GM19468 (cell line): ENCODE measurements at regions not wholly inside any gene's neighbourhood (a gene's known extent, or its start where the extent isn't known, plus 50 kb on each side); places are given as distances from the start of the nearest gene placed in this dataset.
"Not testable (repeated sequence)": the region's sequence is repeated elsewhere in the genome, so short reads cannot be mapped to it uniquely, and the experiment has no call there.

Experiments
- ATAC-seq: cut with Tn5 transposase; IDR thresholded peaks from one replicate; pipeline ENCODE4 v1.9.1; 2021; ENCODE audit warnings: mild to moderate bottlenecking, moderate library complexity, moderate number of reproducible peaks; ENCODE audit not compliant: unreplicated experiment; ENCODE audit errors: extremely low read depth

DNA sequence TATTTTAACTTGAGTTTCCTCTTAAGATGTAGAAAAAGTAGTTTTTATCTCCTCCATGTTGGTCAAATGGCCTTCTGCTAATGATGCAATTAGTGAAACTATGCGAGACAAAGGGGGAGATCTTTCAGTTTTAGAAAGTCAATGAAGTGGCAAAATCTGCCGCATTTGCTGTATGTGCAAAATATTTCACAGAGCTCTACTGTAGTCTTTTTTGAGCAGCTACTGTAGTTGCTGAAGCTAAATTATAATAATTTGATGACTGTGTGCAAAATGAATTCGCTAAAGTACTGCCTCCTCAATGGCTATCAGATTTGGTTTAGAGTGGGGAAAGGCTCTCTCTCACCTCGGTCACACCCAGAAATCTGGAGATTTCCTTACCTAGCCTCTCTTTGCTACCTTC is 267.6 kb upstream of the ZFP64 start:
- ATAC-seq, result no peak

- ATAC-seq, result no peak
Measured at GRCh38 chr20:52457826-52458225, 266.2 kb upstream of the ZFP64 start.

DNA sequence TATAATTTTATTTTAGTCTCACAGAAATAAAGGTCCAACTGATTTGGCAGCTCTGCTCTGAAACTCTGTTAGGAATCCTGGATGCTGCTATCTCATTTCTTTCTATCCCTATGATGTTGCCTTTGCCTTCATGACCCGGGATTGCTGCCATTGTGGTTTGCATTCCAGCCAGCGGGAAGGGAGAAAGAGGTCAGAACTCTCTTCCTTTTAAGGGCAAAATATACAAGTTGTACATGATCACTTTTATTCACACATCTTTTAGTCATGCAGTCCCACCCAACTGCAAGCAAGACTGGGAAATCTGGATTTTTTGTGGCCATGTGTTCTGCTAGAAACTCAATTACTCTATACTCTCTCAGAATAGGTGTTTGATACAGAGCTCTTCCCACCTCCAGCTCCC is 263.1 kb upstream of the ZFP64 start:
- no peak for ATAC-seq

DNA sequence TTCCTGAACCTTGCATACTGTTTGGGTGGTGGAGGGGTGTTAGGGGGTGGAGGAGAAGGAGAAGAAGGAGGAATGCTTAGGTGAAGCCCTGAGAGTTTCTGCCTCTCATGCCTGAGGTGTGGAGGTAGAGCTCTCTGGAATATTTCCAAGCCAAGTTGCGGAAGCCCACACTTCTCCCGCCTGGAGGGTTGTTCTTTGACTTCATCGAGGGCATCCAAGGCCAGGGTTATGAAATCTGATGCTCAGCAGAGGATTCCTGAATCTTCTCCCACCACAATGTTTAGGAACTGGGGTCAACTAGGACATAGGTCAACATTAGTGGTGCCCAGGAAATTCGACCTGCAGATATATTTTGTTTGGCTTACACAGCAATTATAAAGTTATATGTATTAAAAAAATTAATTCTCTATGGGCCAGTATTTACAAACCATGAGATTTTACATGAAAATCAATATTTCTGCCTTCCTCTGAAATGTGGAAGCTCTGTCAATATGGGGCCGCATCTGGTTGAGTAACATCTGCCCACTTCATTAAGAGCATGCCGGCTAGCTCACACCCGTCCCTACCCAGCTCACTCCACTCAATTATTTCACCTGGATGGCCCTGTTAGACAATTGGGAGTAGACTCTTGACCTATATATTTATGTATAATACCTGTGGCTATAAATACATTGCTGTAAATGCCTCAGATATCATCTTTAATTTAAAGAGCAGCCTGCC is 257.1 kb upstream of the ZFP64 start:
- ATAC-seq, result no peak

DNA sequence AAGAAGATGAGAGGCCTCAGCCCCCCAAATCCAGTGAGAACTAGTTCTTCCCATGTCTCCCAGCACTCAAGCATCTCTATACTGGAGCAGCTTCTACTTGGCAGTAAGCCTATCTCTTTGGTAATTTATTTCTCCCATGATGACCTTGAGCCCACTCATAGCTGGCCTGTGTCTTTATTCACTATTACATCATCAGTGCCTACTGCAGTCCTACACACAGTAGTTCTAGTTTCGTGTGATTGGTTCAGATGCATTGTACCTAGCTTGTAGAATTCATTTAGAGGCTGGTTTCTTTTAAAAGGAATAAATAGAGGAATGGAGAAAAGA is 255.6 kb upstream of the ZFP64 start:
- no peak for ATAC-seq

DNA sequence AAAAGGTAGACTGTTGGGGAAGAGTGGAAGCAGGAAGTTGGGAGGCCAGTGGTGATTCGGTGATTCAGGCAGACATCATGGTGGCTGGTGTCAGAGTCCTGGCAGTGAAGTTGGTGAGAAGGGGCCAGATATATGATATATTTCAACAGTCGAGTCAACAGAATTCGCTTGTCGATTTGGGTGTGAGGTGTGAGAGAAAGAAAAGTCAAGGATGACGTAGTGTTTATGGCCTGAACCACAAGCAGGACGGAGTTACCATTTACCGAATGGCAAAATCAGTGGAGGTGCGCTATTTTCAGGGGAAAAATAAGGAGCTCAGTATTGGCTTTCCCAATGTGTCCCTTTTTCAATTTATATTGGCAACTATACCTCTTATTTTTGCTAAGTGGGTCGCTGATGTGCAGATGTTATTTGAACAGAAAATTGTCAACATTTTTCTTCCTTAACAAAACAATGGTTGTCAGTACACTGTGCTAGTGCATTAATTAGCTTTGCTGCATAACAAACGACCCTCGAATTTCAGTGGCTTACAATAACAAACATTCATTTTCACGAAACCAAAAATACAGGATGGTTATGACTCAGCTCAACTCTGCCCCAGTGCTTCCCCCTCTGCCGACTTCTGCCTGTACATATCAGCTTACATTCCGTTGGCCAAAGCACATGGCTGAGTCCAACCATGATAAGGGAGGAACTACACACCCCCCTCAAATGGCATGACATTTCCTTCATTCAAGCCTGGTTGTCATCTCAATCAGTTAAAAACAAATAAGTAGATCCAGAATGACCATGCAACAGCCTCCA is 255.0 kb upstream of the ZFP64 start:
- ATAC-seq, result no peak

GRCh38 chr20:52444455-52444854 is 252.9 kb upstream of the ZFP64 start:
- ATAC-seq, result no peak

DNA sequence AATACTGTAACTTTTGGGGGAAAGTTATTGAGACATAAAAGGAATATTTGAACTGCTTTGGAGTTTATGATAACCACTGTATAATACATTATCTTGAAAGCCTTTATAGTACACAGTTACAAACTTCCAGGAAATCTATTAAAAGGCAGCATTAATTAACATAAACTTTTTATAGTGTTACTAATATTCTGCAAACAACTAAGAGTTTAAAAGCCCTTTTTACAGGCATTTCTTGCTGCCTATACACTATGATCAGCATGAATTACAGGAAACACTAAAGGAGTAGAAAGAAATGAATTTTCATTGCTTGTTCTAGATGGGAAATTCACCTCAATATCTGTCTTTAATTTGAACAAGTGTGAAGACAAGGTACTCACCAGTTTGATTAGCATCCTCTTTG is 252.3 kb upstream of the ZFP64 start:
- no peak for ATAC-seq

- ATAC-seq, result no peak
Measured at GRCh38 chr20:52441710-52442109, 250.1 kb upstream of the ZFP64 start.

GRCh38 chr20:52439375-52439774 is 247.8 kb upstream of the ZFP64 start:
- ATAC-seq, result no peak

DNA sequence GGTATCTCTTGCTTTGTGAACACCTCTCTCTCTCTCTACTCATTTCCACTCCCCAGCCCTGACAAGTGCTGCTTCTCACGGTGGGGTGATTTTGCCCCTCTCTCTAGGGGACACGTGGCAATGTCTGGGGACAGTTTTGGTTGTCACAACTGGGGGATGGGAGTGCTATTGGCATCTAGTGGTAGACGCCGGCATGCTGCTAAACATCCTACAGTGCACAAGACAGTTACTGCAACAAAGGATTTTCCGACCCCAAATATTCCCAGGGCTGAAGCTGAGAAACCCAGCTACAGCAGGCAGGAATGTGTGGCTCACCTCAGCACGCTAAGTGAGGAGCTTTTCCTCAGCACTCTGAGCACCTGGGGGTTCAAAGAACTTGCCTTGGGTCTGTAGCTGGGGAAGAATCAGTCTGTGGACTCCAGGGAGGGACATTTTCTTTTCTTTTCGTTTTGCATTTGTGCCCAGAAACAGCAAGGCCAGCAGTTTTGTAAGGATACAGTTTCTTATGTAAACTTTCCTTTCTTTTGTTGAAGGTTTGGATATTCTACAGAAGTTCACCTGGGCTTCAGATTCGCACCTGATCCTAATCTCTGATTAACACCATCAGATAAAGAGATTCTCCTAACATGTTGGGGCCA is 246.9 kb upstream of the ZFP64 start:
- no peak for ATAC-seq

DNA sequence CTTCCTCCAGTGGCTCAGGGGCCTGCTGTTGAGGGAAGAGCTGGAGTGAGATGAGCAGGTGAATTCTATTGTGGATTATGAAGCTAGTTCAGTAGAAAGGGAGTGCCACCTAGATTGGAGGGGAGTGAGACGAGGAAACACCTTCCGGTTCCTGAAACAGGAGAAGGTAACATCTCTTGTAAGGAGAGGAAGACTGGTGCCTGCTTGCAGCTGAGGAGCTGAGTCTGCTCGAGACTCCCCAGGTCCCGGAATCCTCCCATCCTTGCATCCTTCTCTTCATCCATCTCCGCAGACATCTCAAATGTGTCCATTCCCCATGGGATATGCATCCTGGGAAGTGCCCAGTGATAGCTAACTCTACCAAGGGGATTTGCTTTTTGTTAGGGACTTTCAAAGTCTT is 242.9 kb upstream of the ZFP64 start:
- no peak for ATAC-seq

DNA sequence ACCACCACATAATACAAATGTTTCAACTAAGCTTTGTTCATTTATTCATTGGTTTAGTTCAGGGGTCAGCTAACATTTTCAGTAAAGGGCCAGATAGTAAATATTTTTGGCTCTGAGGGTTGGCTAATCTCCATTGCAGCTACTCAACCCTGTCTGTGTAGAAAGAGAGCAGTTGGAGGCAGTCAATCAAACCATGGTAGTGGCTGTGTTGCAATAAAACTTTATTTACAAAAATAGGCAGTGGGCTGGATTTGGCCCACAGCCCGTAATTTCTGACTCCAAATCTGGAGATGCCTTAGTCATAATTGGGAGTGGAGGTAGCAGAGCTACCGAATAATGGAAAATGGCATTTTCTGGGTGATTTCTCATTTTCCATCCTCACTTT is 242.5 kb upstream of the ZFP64 start:
- ATAC-seq, result no peak

DNA sequence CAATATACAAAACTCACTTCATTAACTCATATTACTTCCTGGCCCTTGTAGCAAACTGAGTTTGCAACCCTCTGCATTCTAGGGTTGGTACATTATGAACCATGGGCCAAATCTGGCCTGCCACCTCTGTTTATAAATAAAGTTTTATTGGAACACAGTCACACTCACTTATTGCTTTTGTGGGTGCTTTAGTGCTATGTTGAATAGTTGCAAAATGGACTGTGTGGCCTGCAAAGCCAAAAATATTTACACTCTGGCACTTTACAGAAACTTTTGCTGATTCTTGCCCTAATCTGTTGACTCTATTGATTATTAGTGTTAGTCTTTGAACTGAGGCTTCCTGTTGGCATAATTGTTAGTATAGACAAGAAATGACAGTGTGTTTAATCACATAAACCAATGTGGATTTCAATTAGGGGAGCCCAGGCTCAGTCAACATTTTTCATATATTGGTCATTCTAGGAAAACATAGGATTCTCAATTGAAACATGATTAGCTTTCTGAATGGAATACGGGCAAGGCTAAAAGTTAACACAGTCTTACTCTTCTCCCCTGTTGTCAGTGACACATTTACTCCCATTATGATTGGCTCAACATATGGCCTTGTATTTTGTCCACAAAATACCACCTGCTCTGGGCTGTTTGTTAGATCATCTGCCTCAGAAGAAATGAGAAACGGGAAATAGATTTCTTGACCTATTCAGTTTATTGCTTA is 241.9 kb upstream of the ZFP64 start:
- no peak for ATAC-seq

DNA sequence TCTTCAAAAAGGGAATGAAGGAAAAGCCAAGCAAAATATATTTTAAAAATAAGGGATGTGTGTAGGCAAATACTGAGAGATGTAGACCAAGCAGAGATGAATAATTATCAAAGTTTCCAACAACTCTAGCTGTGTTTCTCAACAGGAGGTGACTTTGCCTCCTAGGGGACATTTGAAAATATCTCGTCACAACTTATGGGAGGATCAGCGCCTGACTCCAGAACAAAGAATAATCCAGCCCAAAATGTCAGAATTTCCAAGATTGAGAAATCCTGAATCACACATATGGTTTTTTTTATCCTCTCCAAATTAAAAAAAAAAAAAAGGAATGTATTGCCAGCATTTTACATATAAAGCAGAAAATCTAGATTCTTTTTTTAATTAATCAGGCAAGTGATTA is 241.2 kb upstream of the ZFP64 start:
- ATAC-seq, result no peak

- ATAC-seq, result no peak
Measured at GRCh38 chr20:52429029-52429428, 237.4 kb upstream of the ZFP64 start.

DNA sequence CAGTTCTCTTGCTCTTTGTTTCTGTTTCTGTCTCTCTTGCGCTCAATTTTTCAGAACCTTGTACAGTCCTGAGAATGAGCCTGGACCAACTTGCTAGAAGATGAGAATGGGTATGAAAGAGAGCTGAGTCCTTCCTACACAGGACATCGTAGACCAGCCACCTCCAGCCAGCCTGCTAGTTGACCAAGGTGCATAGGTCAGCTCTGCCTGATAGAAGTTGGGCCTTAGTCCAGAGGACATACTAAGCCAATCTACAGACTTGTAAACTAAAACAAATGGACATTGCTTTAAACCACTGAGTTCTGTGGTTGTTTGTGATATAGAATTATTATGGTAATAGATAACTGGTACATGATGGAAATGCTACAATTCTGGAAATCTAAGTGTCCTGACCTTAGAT is 236.4 kb upstream of the ZFP64 start:
- no peak for ATAC-seq

GRCh38 chr20:52426856-52427255 is 235.3 kb upstream of the ZFP64 start:
- no peak for ATAC-seq

GRCh38 chr20:52425701-52426100 is 234.1 kb upstream of the ZFP64 start:
- ATAC-seq, result no peak

- ATAC-seq, result no peak
Measured at GRCh38 chr20:52425253-52425652, 233.7 kb upstream of the ZFP64 start.

- ATAC-seq, result not testable (repeated sequence)
Measured at GRCh38 chr20:52424357-52424942, 232.9 kb upstream of the ZFP64 start.
